ENCODE measurements at regions not wholly inside any gene's neighbourhood (a gene's known extent, or its start where the extent isn't known, plus 50 kb on each side); places are given as distances from the start of the nearest gene placed in this dataset.

- Mint-ChIP-seq H3K4me3 (no peak overlapping the region), H3K36me3 (no peaks in the 10 kb centered on the region), H3K4me1 (no peaks in the 10 kb centered on the region), H3K9me3 (peaks cover 4% of the 10 kb centered on the region), H3K27me3 (no peaks in the 10 kb centered on the region), H3K27ac (no peak overlapping the region)
- no peak for DNase-seq
- ATAC-seq (ENCODE audit: low read depth): no peak
- POLR2A ChIA-PET: no interaction called here
Measured at GRCh38 chr5:123787136-123787535, 275.2 kb downstream of the CSNK1G3 start.

- Mint-ChIP-seq H3K27me3 (no peaks in the 10 kb centered on the region), H3K9me3 (peaks cover 4% of the 10 kb centered on the region), H3K27ac (no peak overlapping the region), H3K4me1 (no peaks in the 10 kb centered on the region), H3K4me3 (no peak overlapping the region), H3K36me3 (no peaks in the 10 kb centered on the region)
- DNase-seq: no peak
- ATAC-seq (ENCODE audit: low read depth): no peak
- POLR2A ChIA-PET: no interaction called here
Measured at GRCh38 chr5:123786411-123786810, 274.4 kb downstream of the CSNK1G3 start.

- ATAC-seq (ENCODE audit: low read depth) (no peak), DNase-seq (no peak)
- H3K27ac Mint-ChIP-seq: no peak overlapping the region
- peaks cover 4% of the 10 kb centered on the region for H3K9me3 Mint-ChIP-seq
- H3K27me3 Mint-ChIP-seq: no peaks in the 10 kb centered on the region
- H3K36me3 Mint-ChIP-seq: no peaks in the 10 kb centered on the region
- no peaks in the 10 kb centered on the region for H3K4me1 Mint-ChIP-seq
- H3K4me3 Mint-ChIP-seq: no peak overlapping the region
- POLR2A ChIA-PET: no interaction called here
Measured at GRCh38 chr5:123785162-123786071, 273.4 kb downstream of the CSNK1G3 start.

GRCh38 chr5:123783421-123783820 is 271.4 kb downstream of the CSNK1G3 start:
- no peak for DNase-seq
- no peak overlapping the region for H3K4me3 Mint-ChIP-seq
- no peaks in the 10 kb centered on the region for H3K9me3 Mint-ChIP-seq
- POLR2A ChIA-PET: no interaction called here
- no peaks in the 10 kb centered on the region for H3K27me3 Mint-ChIP-seq
- H3K36me3 Mint-ChIP-seq: no peaks in the 10 kb centered on the region
- H3K27ac Mint-ChIP-seq: no peak overlapping the region
- H3K4me1 Mint-ChIP-seq: no peaks in the 10 kb centered on the region
- no peak for ATAC-seq (ENCODE audit: low read depth)

GRCh38 chr5:123778641-123779040 is 266.7 kb downstream of the CSNK1G3 start:
- Mint-ChIP-seq H3K4me3 (no peak overlapping the region), H3K27me3 (no peaks in the 10 kb centered on the region), H3K4me1 (no peaks in the 10 kb centered on the region), H3K36me3 (no peaks in the 10 kb centered on the region), H3K27ac (no peak overlapping the region), H3K9me3 (no peaks in the 10 kb centered on the region)
- ATAC-seq (ENCODE audit: low read depth) (no peak), DNase-seq (no peak)
- POLR2A ChIA-PET: no interaction called here

GRCh38 chr5:123776761-123777160 is 264.8 kb downstream of the CSNK1G3 start:
- Mint-ChIP-seq H3K4me1 (no peaks in the 10 kb centered on the region), H3K4me3 (no peak overlapping the region), H3K9me3 (peaks cover 1% of the 10 kb centered on the region), H3K36me3 (no peaks in the 10 kb centered on the region), H3K27me3 (no peaks in the 10 kb centered on the region), H3K27ac (no peak overlapping the region)
- ATAC-seq (ENCODE audit: low read depth) (no peak), DNase-seq (no peak)
- POLR2A ChIA-PET: no interaction called here

- Mint-ChIP-seq H3K36me3 (no peaks in the 10 kb centered on the region), H3K4me3 (no peak overlapping the region), H3K9me3 (peaks cover 2% of the 10 kb centered on the region), H3K4me1 (no peaks in the 10 kb centered on the region), H3K27ac (no peak overlapping the region), H3K27me3 (no peaks in the 10 kb centered on the region)
- POLR2A ChIA-PET: no interaction called here
- ATAC-seq (ENCODE audit: low read depth) (no peak), DNase-seq (no peak)
Measured at GRCh38 chr5:123771715-123772114, 259.7 kb downstream of the CSNK1G3 start.

- Mint-ChIP-seq H3K27ac (no peak overlapping the region), H3K27me3 (no peaks in the 10 kb centered on the region), H3K4me1 (no peaks in the 10 kb centered on the region), H3K36me3 (no peaks in the 10 kb centered on the region), H3K4me3 (no peak overlapping the region), H3K9me3 (no peaks in the 10 kb centered on the region)
- DNase-seq (no peak), ATAC-seq (ENCODE audit: low read depth) (no peak)
- POLR2A ChIA-PET: no interaction called here
Measured at GRCh38 chr5:123763201-123763600, 251.2 kb downstream of the CSNK1G3 start.

GRCh38 chr5:123756816-123757215 is 244.8 kb downstream of the CSNK1G3 start:
- H3K27me3 Mint-ChIP-seq: no peaks in the 10 kb centered on the region
- no peaks in the 10 kb centered on the region for H3K4me1 Mint-ChIP-seq
- no peaks in the 10 kb centered on the region for H3K9me3 Mint-ChIP-seq
- H3K27ac Mint-ChIP-seq: no peak overlapping the region
- H3K4me3 Mint-ChIP-seq: no peak overlapping the region
- DNase-seq (no peak), ATAC-seq (ENCODE audit: low read depth) (no peak)
- POLR2A ChIA-PET: no interaction called here
- H3K36me3 Mint-ChIP-seq: no peaks in the 10 kb centered on the region

- H3K36me3 Mint-ChIP-seq: no peaks in the 10 kb centered on the region
Measured at GRCh38 chr5:123756318-123756665, 244.3 kb downstream of the CSNK1G3 start.

GRCh38 chr5:123755653-123756317 is 243.8 kb downstream of the CSNK1G3 start:
- DNase-seq (no peak), ATAC-seq (ENCODE audit: low read depth) (no peak)
- Mint-ChIP-seq H3K27me3 (no peaks in the 10 kb centered on the region), H3K4me1 (no peaks in the 10 kb centered on the region), H3K9me3 (no peaks in the 10 kb centered on the region), H3K36me3 (no peaks in the 10 kb centered on the region), H3K27ac (no peak overlapping the region), H3K4me3 (no peak overlapping the region)
- POLR2A ChIA-PET: no interaction called here

More at GRCh38 chr5:123756318-123756665, 244.3 kb downstream of the CSNK1G3 start:
- Mint-ChIP-seq H3K27ac (no peak overlapping the region), H3K27me3 (no peaks in the 10 kb centered on the region), H3K9me3 (no peaks in the 10 kb centered on the region), H3K4me1 (no peaks in the 10 kb centered on the region), H3K4me3 (no peak overlapping the region)
- POLR2A ChIA-PET: no interaction called here
- ATAC-seq (ENCODE audit: low read depth) (no peak), DNase-seq (no peak)

GRCh38 chr5:123754908-123755307 is 242.9 kb downstream of the CSNK1G3 start:
- Mint-ChIP-seq H3K9me3 (no peaks in the 10 kb centered on the region), H3K4me3 (no peak overlapping the region), H3K27ac (no peak overlapping the region), H3K27me3 (no peaks in the 10 kb centered on the region), H3K36me3 (no peaks in the 10 kb centered on the region), H3K4me1 (no peaks in the 10 kb centered on the region)
- DNase-seq: no peak
- ATAC-seq (ENCODE audit: low read depth): no peak
- POLR2A ChIA-PET: no interaction called here

GRCh38 chr5:123753937-123754891 is 242.2 kb downstream of the CSNK1G3 start:
- Mint-ChIP-seq H3K36me3 (no peaks in the 10 kb centered on the region), H3K4me1 (no peaks in the 10 kb centered on the region), H3K27ac (no peak overlapping the region), H3K9me3 (no peaks in the 10 kb centered on the region), H3K27me3 (no peaks in the 10 kb centered on the region), H3K4me3 (no peak overlapping the region)
- DNase-seq (no peak), ATAC-seq (ENCODE audit: low read depth) (no peak)
- POLR2A ChIA-PET: no interaction called here

All from activated naive CD8-positive, alpha-beta T cell treated with anti-CD3 and anti-CD28 coated beads, Interleukin-2, amount 10 ng/mL, durations not matched to agents 7 days and 5 days (primary cell).